ENCODE measurements at regions not wholly inside any gene's neighbourhood (a gene's known extent, or its start where the extent isn't known, plus 50 kb on each side); places are given as distances from the start of the nearest gene placed in this dataset.

- TF ChIP-seq MAX (IDR thresholded peaks at IDR 0.05) (no peak), NFIC (IDR thresholded peaks at IDR 0.05) (no peak), EP300 (IDR thresholded peaks at IDR 0.05; ENCODE audit: borderline replicate concordance) (no peak), TAF1 (IDR thresholded peaks at IDR 0.05; ENCODE audit: low read depth) (no peak), ZBTB7A (IDR thresholded peaks at IDR 0.05; ENCODE audit: low read depth) (no peak), YY1 (IDR thresholded peaks at IDR 0.05; ENCODE audit: low read depth) (no peak)
These were observed 252.1 kb upstream of the NT5C1B start for GRCh38 chr2:18841248-18842150.
